ENCODE measurements at regions not wholly inside any gene's neighbourhood (a gene's known extent, or its start where the extent isn't known, plus 50 kb on each side); places are given as distances from the start of the nearest gene placed in this dataset.

DNA sequence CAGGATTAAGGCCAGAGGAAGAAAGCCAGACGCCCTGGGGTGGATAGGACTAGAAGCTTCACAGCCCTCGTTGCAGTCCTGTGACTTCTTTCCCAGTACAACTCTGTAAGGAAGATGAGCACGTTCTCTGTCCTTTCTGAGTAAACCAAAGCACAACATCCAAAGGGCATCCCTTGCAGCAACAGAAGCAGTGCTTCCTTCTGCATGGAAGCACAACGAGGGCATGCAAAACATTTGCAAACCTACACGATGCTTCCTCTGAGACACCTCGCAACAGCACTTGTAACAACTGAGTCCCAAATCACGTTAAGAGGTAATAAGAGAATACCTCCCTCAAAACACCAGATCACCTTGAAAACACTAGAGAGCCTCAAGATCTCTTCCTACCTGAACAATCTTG is 335.7 kb upstream of the RASGEF1B start:
- no peaks in the 10 kb centered on the region for H3K9me3 ChIP-seq (ENCODE audit: control insufficient read depth, low read length)
- H3K36me3 ChIP-seq (ENCODE audit: control insufficient read depth, insufficient read depth, low read length, severe bottlenecking) = no peaks in the 10 kb centered on the region
- peaks cover 26% of the 10 kb centered on the region for H3K27me3 ChIP-seq (replicated peaks; ENCODE audit: control insufficient read depth, insufficient read depth, low read length)
- H3K4me1 ChIP-seq (ENCODE audit: control insufficient read depth, insufficient read depth, low read length) = peaks cover 5% of the 10 kb centered on the region
- H3K4me3 ChIP-seq (ENCODE audit: low read length) = no peak overlapping the region
- DNase-seq (ENCODE audit: low read depth) = no peak
- H3K9ac ChIP-seq (ENCODE audit: low read length) = no peak overlapping the region

DNA sequence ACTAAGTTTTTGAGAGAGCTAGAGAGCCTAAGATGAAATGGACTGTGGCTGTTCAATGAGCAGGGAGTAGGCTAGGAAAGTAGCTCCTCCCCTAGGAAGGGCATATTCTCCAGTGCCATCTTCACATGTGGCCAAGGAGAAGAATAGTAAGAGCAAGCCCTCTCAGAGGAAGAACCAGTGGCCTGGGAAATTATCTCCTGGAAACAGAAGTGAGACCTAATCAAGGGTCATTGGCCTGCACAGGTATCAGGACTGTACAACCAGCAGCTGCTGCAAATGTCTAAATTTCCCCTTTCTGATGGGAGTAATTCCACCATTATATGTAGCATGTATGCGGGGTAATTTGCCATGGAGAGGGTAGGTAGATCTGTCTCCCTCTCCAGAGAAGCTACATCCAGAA is 334.8 kb upstream of the RASGEF1B start:
- Histone ChIP-seq H3K4me1 (ENCODE audit: control insufficient read depth, insufficient read depth, low read length) (peaks cover 5% of the 10 kb centered on the region), H3K4me3 (ENCODE audit: low read length) (no peak overlapping the region), H3K27me3 (replicated peaks; ENCODE audit: control insufficient read depth, insufficient read depth, low read length) (peaks cover 31% of the 10 kb centered on the region), H3K36me3 (ENCODE audit: control insufficient read depth, insufficient read depth, low read length, severe bottlenecking) (no peaks in the 10 kb centered on the region), H3K9me3 (ENCODE audit: control insufficient read depth, low read length) (no peaks in the 10 kb centered on the region), H3K9ac (ENCODE audit: low read length) (no peak overlapping the region)
- DNase-seq (ENCODE audit: low read depth) = no peak

DNA sequence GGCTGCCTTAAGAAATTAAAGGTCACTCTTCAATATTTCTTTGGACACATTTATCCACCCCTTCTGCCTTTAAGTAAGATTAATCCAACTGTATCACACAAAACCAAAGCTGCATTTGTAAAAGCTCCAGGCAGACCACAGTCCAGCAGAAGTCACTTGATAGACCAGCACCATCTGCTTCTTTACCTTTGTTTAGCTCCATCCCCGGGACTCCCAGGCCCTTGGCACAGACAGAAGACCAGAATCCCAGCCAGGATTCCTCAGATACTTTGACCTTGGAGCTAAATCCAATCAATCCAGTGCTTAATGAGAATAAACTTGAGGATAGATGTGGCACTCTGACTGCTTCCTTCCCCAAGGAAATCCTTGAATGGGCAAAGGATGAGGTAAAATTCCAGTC is 333.1 kb upstream of the RASGEF1B start:
- DNase-seq (ENCODE audit: low read depth) = no peak

DNA sequence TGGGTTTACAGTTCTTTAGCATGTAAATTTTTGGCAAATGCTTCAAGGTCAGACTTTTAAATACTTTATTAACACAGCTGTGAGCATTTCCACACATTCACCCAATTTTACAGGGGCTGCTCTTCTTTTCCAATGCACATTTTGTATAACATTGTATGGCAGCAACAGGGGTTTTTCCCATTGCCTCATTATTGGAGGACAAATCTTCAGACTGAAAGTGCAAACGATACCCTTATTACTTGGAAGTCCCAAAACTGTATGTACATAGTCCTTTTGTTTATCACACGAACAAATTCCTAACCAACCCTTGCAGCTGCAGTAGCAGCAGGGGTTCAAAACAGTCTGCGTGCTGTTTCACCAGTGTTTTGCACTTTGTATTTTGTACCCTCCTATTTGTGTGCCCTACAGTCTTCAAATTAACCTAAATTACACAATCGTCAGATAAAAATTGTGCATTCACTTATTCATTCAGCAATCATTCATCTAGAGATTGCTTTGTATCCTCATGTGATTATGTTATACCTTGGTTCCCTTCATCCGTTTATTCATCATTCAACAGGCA is 330.7 kb upstream of the RASGEF1B start:
- no peaks in the 10 kb centered on the region for H3K4me1 ChIP-seq (ENCODE audit: control insufficient read depth, insufficient read depth, low read length)
- H3K9ac ChIP-seq (ENCODE audit: low read length) = no peak overlapping the region
- no peak overlapping the region for H3K4me3 ChIP-seq (ENCODE audit: low read length)
- H3K27me3 ChIP-seq (replicated peaks; ENCODE audit: control insufficient read depth, insufficient read depth, low read length) = peaks cover 33% of the 10 kb centered on the region
- no peak for DNase-seq (ENCODE audit: low read depth)
- no peaks in the 10 kb centered on the region for H3K36me3 ChIP-seq (ENCODE audit: control insufficient read depth, insufficient read depth, low read length, severe bottlenecking)
- no peaks in the 10 kb centered on the region for H3K9me3 ChIP-seq (ENCODE audit: control insufficient read depth, low read length)

More for the DNA sequence above, 333.1 kb upstream of the RASGEF1B start:
- no peaks in the 10 kb centered on the region for H3K36me3 ChIP-seq (ENCODE audit: control insufficient read depth, insufficient read depth, low read length, severe bottlenecking)
- no peak overlapping the region for H3K4me3 ChIP-seq (ENCODE audit: low read length)
- peaks cover 30% of the 10 kb centered on the region for H3K27me3 ChIP-seq (replicated peaks; ENCODE audit: control insufficient read depth, insufficient read depth, low read length)
- peaks cover 5% of the 10 kb centered on the region for H3K4me1 ChIP-seq (ENCODE audit: control insufficient read depth, insufficient read depth, low read length)
- no peak overlapping the region for H3K9ac ChIP-seq (ENCODE audit: low read length)
- no peaks in the 10 kb centered on the region for H3K9me3 ChIP-seq (ENCODE audit: control insufficient read depth, low read length)

DNA sequence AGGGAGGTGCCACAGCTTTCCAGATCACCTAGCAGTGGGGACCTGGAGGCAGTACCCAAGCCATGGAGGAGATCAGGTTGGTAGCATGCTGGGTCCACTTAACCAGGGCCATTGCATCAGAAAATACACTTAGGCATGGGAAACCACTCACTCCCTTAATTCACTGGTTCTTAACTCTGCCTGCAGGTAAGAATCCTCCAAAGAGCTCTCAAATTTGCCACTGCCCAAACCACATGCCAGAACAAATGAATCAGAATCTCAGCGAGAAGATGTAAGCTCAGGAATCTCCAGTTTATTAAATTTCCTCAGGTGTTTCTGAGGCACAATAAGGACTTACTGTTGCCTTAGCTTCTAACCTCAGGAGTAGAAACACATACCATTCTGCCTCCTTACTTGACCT is 327.7 kb upstream of the RASGEF1B start:
- Histone ChIP-seq H3K36me3 (ENCODE audit: control insufficient read depth, insufficient read depth, low read length, severe bottlenecking) (no peaks in the 10 kb centered on the region), H3K27me3 (replicated peaks; ENCODE audit: control insufficient read depth, insufficient read depth, low read length) (peaks cover 19% of the 10 kb centered on the region), H3K9me3 (ENCODE audit: control insufficient read depth, low read length) (no peaks in the 10 kb centered on the region), H3K9ac (ENCODE audit: low read length) (no peak overlapping the region), H3K4me1 (ENCODE audit: control insufficient read depth, insufficient read depth, low read length) (no peaks in the 10 kb centered on the region), H3K4me3 (ENCODE audit: low read length) (no peak overlapping the region)
- no peak for DNase-seq (ENCODE audit: low read depth)

DNA sequence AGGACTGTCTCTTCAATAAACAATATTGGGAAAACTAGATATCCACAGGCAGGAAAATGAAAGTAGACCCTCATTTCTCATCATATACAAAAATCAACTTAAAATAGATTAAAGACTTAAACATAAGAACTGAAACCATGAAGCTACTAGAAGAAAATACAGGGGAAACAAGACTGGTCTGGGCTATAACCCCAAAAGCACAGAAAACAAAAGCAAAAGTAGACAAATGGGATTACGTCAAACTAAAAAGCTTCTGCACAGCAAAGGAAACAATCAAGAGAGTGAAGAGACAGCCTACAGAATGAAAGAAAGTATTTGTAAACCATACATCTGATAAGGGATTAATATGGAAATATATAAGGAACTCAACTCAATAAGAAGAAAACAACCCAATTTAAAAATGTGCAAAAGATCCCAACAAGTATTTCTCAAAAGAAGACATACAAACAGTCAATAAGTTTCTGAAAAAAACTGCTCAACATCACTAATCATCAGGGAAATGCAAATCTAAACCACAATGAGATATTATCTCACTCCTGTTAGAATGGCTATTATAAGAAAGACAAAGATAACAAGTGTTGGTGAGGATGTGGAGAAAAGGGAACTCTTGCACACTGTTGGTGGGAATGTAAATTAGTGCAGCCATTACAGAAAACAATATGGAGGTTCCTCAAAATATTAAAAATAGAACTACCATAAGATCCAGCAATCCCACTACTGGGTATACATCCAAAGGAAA is 325.3 kb upstream of the RASGEF1B start:
- Histone ChIP-seq H3K27me3 (replicated peaks; ENCODE audit: control insufficient read depth, insufficient read depth, low read length) (peaks cover 14% of the 10 kb centered on the region), H3K36me3 (ENCODE audit: control insufficient read depth, insufficient read depth, low read length, severe bottlenecking) (no peaks in the 10 kb centered on the region), H3K9ac (ENCODE audit: low read length) (no peak overlapping the region), H3K4me3 (ENCODE audit: low read length) (no peak overlapping the region), H3K9me3 (ENCODE audit: control insufficient read depth, low read length) (no peaks in the 10 kb centered on the region), H3K4me1 (ENCODE audit: control insufficient read depth, insufficient read depth, low read length) (no peaks in the 10 kb centered on the region)
- no peak for DNase-seq (ENCODE audit: low read depth)

DNA sequence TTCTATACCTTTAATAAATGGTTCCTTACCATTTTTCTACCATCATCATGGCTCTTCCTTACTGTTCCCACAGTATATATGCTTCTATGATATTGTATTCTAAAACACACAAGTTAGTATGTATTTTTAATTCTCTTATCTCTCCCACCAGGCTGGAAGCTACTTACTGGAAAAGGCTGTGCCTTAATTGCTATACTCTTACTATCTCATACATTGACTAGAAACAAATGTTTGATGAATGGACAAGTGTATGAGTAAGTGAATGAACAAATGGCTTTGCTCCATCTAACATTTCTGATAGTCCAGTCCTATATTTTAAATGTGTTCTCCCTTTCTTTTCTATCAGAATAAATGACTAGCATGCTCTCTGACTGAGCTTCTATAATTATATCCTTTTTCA is 320.8 kb upstream of the RASGEF1B start:
- Histone ChIP-seq H3K4me1 (ENCODE audit: control insufficient read depth, insufficient read depth, low read length) (no peaks in the 10 kb centered on the region), H3K36me3 (ENCODE audit: control insufficient read depth, insufficient read depth, low read length, severe bottlenecking) (no peaks in the 10 kb centered on the region), H3K9me3 (ENCODE audit: control insufficient read depth, low read length) (no peaks in the 10 kb centered on the region), H3K27me3 (replicated peaks; ENCODE audit: control insufficient read depth, insufficient read depth, low read length) (peaks cover 4% of the 10 kb centered on the region), H3K4me3 (ENCODE audit: low read length) (no peak overlapping the region), H3K9ac (ENCODE audit: low read length) (no peak overlapping the region)
- DNase-seq (ENCODE audit: low read depth) = no peak

DNA sequence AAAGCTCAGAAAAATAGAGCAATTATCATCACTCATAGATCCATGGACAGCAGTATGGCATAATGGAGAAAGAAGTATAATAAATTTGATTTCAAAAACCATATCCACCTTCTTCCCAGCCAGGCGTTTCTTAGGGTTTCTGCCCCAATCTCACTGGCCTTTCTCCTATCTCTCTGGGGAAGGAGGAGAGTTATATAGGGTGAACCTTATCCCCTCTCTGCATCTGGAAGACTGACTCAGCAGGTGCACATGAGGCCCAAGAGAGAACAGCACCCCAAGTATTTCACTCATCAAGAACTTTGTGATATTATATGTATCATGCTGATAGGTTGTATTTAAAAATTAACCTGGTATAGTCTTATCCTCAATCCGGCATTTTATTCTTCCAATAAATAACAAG is 318.8 kb upstream of the RASGEF1B start:
- H3K27me3 ChIP-seq (replicated peaks; ENCODE audit: control insufficient read depth, insufficient read depth, low read length) = no peaks in the 10 kb centered on the region
- H3K36me3 ChIP-seq (ENCODE audit: control insufficient read depth, insufficient read depth, low read length, severe bottlenecking) = no peaks in the 10 kb centered on the region
- H3K4me3 ChIP-seq (ENCODE audit: low read length) = no peak overlapping the region
- H3K4me1 ChIP-seq (ENCODE audit: control insufficient read depth, insufficient read depth, low read length) = no peaks in the 10 kb centered on the region
- no peaks in the 10 kb centered on the region for H3K9me3 ChIP-seq (ENCODE audit: control insufficient read depth, low read length)
- H3K9ac ChIP-seq (ENCODE audit: low read length) = no peak overlapping the region
- DNase-seq (ENCODE audit: low read depth) = no peak

DNA sequence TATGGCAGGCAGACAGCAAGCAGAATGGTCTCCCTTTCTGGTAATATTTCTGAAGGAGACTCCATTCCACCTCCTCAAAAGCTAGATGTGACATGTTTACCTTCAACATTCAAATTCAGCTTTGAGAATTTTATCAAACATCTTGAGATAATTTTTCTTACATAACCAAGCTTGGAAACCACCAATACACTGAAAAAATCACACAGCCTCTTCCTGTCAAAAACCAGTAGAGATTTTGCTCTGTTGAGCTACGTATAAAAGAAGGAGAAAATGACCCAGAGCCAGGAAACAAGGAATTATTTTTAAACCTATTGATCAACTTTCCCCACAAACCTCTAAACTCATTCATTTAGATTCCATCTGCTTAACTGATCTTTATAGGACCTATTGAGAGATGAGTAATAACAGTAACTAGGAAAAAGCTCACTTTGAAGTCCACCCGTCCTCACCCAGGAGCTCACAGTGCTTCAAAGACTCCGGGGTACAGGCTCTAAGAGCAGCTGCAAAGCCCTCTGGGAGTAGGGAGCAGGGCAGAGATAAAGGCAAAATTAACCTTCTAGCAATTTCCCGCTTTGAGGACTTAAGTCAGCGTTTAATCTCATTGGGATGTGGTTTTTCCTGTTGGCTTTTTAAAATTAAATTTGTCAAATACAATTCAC is 318.2 kb upstream of the RASGEF1B start:
- no peak for DNase-seq (ENCODE audit: low read depth)
- Histone ChIP-seq H3K9ac (ENCODE audit: low read length) (no peak overlapping the region), H3K36me3 (ENCODE audit: control insufficient read depth, insufficient read depth, low read length, severe bottlenecking) (no peaks in the 10 kb centered on the region), H3K4me3 (ENCODE audit: low read length) (no peak overlapping the region), H3K4me1 (ENCODE audit: control insufficient read depth, insufficient read depth, low read length) (no peaks in the 10 kb centered on the region), H3K27me3 (replicated peaks; ENCODE audit: control insufficient read depth, insufficient read depth, low read length) (no peaks in the 10 kb centered on the region), H3K9me3 (ENCODE audit: control insufficient read depth, low read length) (no peaks in the 10 kb centered on the region)

DNA sequence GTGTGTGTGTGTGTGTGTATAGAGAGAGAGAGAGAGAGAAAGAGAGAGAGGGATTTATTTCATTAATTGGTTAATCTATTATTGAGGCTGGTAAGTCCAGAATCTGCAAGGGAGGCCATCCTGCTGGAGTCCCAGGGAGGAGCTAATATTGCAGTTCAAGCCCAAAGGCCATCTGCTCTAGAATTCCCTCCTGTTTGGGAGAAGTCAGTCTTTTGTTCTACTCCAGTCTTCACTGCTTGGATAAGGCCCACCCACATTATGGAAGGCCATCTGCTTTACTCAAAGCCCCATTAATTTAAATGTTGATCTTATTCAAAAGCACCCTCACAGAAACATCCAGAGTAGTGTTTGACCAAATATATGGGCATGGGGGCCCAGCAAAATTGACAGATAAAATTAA is 317.5 kb upstream of the RASGEF1B start:
- Histone ChIP-seq H3K4me3 (ENCODE audit: low read length) (no peak overlapping the region), H3K27me3 (replicated peaks; ENCODE audit: control insufficient read depth, insufficient read depth, low read length) (no peaks in the 10 kb centered on the region), H3K9ac (ENCODE audit: low read length) (no peak overlapping the region), H3K9me3 (ENCODE audit: control insufficient read depth, low read length) (no peaks in the 10 kb centered on the region), H3K36me3 (ENCODE audit: control insufficient read depth, insufficient read depth, low read length, severe bottlenecking) (no peaks in the 10 kb centered on the region), H3K4me1 (ENCODE audit: control insufficient read depth, insufficient read depth, low read length) (no peaks in the 10 kb centered on the region)
- no peak for DNase-seq (ENCODE audit: low read depth)

DNA sequence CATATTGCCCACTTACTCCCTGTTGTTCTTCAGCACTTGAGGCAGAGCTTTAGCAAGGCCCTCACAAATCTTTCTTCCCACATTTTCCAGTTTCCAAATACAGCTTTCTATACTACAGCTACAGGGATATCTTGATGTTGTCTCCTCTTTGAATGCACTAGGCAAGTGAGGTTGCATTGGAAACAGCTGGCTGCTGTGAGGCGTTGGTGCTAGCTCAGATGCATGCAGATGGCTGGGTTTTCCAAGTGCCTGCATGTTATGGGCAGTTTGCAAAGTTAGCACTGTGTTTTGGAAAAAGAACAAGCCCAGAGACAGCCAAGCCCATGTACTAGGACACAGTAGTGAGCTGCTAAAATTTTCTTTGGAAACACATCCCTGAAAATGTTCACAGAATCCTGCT is 315.1 kb upstream of the RASGEF1B start:
- H3K4me1 ChIP-seq (ENCODE audit: control insufficient read depth, insufficient read depth, low read length) = no peaks in the 10 kb centered on the region
- no peak overlapping the region for H3K9ac ChIP-seq (ENCODE audit: low read length)
- no peak for DNase-seq (ENCODE audit: low read depth)
- H3K4me3 ChIP-seq (ENCODE audit: low read length) = no peak overlapping the region
- H3K36me3 ChIP-seq (ENCODE audit: control insufficient read depth, insufficient read depth, low read length, severe bottlenecking) = no peaks in the 10 kb centered on the region
- H3K27me3 ChIP-seq (replicated peaks; ENCODE audit: control insufficient read depth, insufficient read depth, low read length) = no peaks in the 10 kb centered on the region
- H3K9me3 ChIP-seq (ENCODE audit: control insufficient read depth, low read length) = no peaks in the 10 kb centered on the region

Data from adipocyte (in vitro differentiated cells).